NB4 (cell line): ENCODE measurements at regions not wholly inside any gene's neighbourhood (a gene's known extent, or its start where the extent isn't known, plus 50 kb on each side); places are given as distances from the start of the nearest gene placed in this dataset.
"Not testable (repeated sequence)": the region's sequence is repeated elsewhere in the genome, so short reads cannot be mapped to it uniquely, and the experiment has no call there.

Experiments
- DNase-seq: peaks from one replicate; pipeline ENCODE4 v3.0.0; 2010; ENCODE audit warnings: low read depth
- H3K4me3 ChIP-seq: one replicate; pipeline ENCODE4 v1.5.1; 2011; ENCODE audit warnings: mild to moderate bottlenecking, low read depth, low read length, moderate library complexity
- CTCF ChIP-seq: IDR thresholded peaks from one replicate; pipeline ENCODE4 v1.5.1; 2012; ENCODE audit warnings: low read depth, low read length
- MAX ChIP-seq: IDR thresholded peaks from 2 replicates; pipeline ENCODE4 v1.6.1; 2011; ENCODE audit warnings: low read depth, low read length
- MYC ChIP-seq: IDR thresholded peaks from 2 replicates; pipeline ENCODE4 v1.6.1; 2011; ENCODE audit warnings: low read depth, low read length
- POLR2A ChIP-seq: IDR thresholded peaks from 2 replicates; pipeline ENCODE4 v1.6.1; 2011; ENCODE audit warnings: mild to moderate bottlenecking; ENCODE audit not compliant: insufficient read length; ENCODE audit errors: extremely low read depth

GRCh38 chr13:30065181-30065580, 214.8 kb upstream of the UBL3 start:
- DNase-seq, result peak; percentile 20
- no peak overlapping the region for H3K4me3 ChIP-seq
- TF ChIP-seq POLR2A (no peak), CTCF (no peak), MYC (no peak), MAX (no peak)

GRCh38 chr13:30063892-30064291, 213.5 kb upstream of the UBL3 start:
- DNase-seq, result no peak
- no peak overlapping the region for H3K4me3 ChIP-seq
- TF ChIP-seq MAX (no peak), POLR2A (no peak), MYC (no peak), CTCF (no peak)

GRCh38 chr13:30061217-30061616, 210.8 kb upstream of the UBL3 start:
- peak; percentile 53 for DNase-seq
- no peak overlapping the region for H3K4me3 ChIP-seq
- TF ChIP-seq POLR2A (no peak), MYC (no peak), CTCF (no peak)

- DNase-seq, result no peak
- H3K4me3 ChIP-seq, result no peak overlapping the region
- TF ChIP-seq POLR2A, result no peak
- no peak for TF ChIP-seq MAX
- TF ChIP-seq CTCF, result no peak
- TF ChIP-seq MYC, result no peak
Measured at GRCh38 chr13:30058429-30058828, 208.0 kb upstream of the UBL3 start.

GRCh38 chr13:30054546-30054945, 204.1 kb upstream of the UBL3 start:
- not testable (repeated sequence) for DNase-seq, H3K4me3 ChIP-seq

- H3K4me3 ChIP-seq, result no peak overlapping the region
- no peak for DNase-seq
- no peak for TF ChIP-seq CTCF
- no peak for TF ChIP-seq POLR2A
- no peak for TF ChIP-seq MAX
- TF ChIP-seq MYC, result no peak
Measured at GRCh38 chr13:30053939-30054338, 203.5 kb upstream of the UBL3 start.
